H1 (cell line): ENCODE measurements at regions not wholly inside any gene's neighbourhood (a gene's known extent, or its start where the extent isn't known, plus 50 kb on each side); places are given as distances from the start of the nearest gene placed in this dataset.

Source experiments
- CTCF ChIA-PET: fragments of 300-600 bp; sonication (Branson Sonifier 250); formaldehyde crosslinking; loops from one replicate; lab custom pipeline; 2021; ENCODE audit not compliant: partially characterized antibody; lab: Charles Lee
- POLR2A ChIA-PET: fragments of 300-600 bp; sonication (Branson Sonifier 250); formaldehyde crosslinking; loops from one replicate; lab custom pipeline; 2021; ENCODE audit warnings: inconsistent platforms; ENCODE audit not compliant: partially characterized antibody; lab: Charles Lee
- DNase-seq, 2 experiments: peaks; one replicate each; pipeline versions ENCODE4 v3.0.0 to v3.0.0-alpha.2; 2010 to 2022; ENCODE audit warnings: low spot score in 2 of 2, low read depth in 1 of 2, mixed read lengths in 1 of 2
- FAIRE-seq: peaks from 2 replicates; lab custom pipeline; 2011; peaks lifted over from hg19 to GRCh38; lab: Jason Lieb, UNC
- H2AFZ ChIP-seq: 2 replicates; pipeline ENCODE4 v1.8.1; 2012; ENCODE audit warnings: low read length, inconsistent platforms
- H2AK5ac ChIP-seq: 2 replicates; pipeline ENCODE4 v1.6.1; 2013; ENCODE audit warnings: low read depth, low read length
- H2BK120ac ChIP-seq: replicated peaks from 2 replicates; pipeline ENCODE3; 2013; ENCODE audit warnings: low read depth, low read length, inconsistent platforms
- H2BK12ac ChIP-seq: 2 replicates; pipeline ENCODE4 v1.6.1; 2013; ENCODE audit warnings: low read depth, low read length
- H2BK15ac ChIP-seq: 2 replicates; pipeline ENCODE4 v1.6.1; 2013; ENCODE audit warnings: low read length
- H2BK20ac ChIP-seq: 2 replicates; pipeline ENCODE4 v1.6.1; 2013; ENCODE audit warnings: low read length
- H2BK5ac ChIP-seq: 2 replicates; pipeline ENCODE4 v1.6.1; 2013; ENCODE audit warnings: low read depth, low read length
- H3K14ac ChIP-seq: 2 replicates; pipeline ENCODE4 v1.6.1; 2013; ENCODE audit warnings: inconsistent platforms; ENCODE audit not compliant: insufficient read length
- H3K18ac ChIP-seq: 2 replicates; pipeline ENCODE4 v1.6.1; 2013; ENCODE audit warnings: low read length; ENCODE audit errors: extremely low read depth
- H3K23ac ChIP-seq: 2 replicates; pipeline ENCODE4 v1.6.1; 2013; ENCODE audit warnings: inconsistent platforms; ENCODE audit not compliant: insufficient read length
- H3K23me2 ChIP-seq: 2 replicates; pipeline ENCODE4 v1.6.1; 2013; ENCODE audit warnings: low read depth, low read length
- H3K27ac ChIP-seq: 2 replicates; pipeline ENCODE4 v1.6.1; 2011; ENCODE audit warnings: low read depth, low read length, inconsistent platforms
- H3K27me3 ChIP-seq, 4 experiments: replicated peaks in 1 of 4; 1 replicate in 1 of 4; 2 replicates in 3 of 4; pipeline versions ENCODE4 v1.6.1 to v1.8.1; 2011 to 2013; ENCODE audit warnings: low read length in 3 of 4, mild to moderate bottlenecking in 3 of 4, inconsistent platforms in 2 of 4, mixed read lengths in 2 of 4, moderate library complexity in 1 of 4; ENCODE audit not compliant: control insufficient read depth in 3 of 4, insufficient read depth in 3 of 4; ENCODE audit errors: extremely low read depth in 1 of 4
- H3K36me3 ChIP-seq, 4 experiments: 2 replicates each; pipeline versions ENCODE4 v1.6.1 to v1.8.1; 2011 to 2013; ENCODE audit warnings: mild to moderate bottlenecking in 4 of 4, low read length in 3 of 4, moderate library complexity in 2 of 4, control low read depth in 1 of 4, inconsistent platforms in 1 of 4; ENCODE audit not compliant: insufficient read depth in 4 of 4, control insufficient read depth in 2 of 4
- H3K4ac ChIP-seq: replicated peaks from 2 replicates; pipeline ENCODE3; 2013; ENCODE audit warnings: low read length, low read depth, mixed read lengths, inconsistent platforms; ENCODE audit not compliant: insufficient read length
- H3K4me1 ChIP-seq, 4 experiments: replicated peaks in 1 of 4; 1 replicate in 1 of 4; 2 replicates in 3 of 4; pipeline versions ENCODE4 v1.6.1 to v1.8.1; 2011 to 2013; ENCODE audit warnings: low read length in 3 of 4, inconsistent platforms in 2 of 4, mixed read lengths in 1 of 4; ENCODE audit not compliant: insufficient read depth in 4 of 4, control insufficient read depth in 3 of 4
- H3K4me2 ChIP-seq, 2 experiments: 2 replicates each; pipeline versions ENCODE4 v1.6.1 to v1.8.1; 2011 to 2013; ENCODE audit warnings: low read depth in 2 of 2, low read length in 2 of 2, control low read depth in 1 of 2, inconsistent platforms in 1 of 2, mild to moderate bottlenecking in 1 of 2; ENCODE audit not compliant: insufficient read depth in 1 of 2
- H3K4me3 ChIP-seq, 4 experiments: fragments of 200-600, 300-600 bp in 1 of 4; sonication (generic), shearing (Covaris generic), sonication (Bioruptor Twin) in 1 of 4; 2 replicates each; pipeline versions ENCODE4 v1.5.1 to v1.8.1; 2011 to 2016; ENCODE audit warnings: low read length in 4 of 4, low read depth in 3 of 4, control low read depth in 2 of 4, inconsistent platforms in 2 of 4, mild to moderate bottlenecking in 2 of 4, mixed read lengths in 1 of 4, moderate library complexity in 1 of 4; ENCODE audit not compliant: insufficient read depth in 2 of 4; ENCODE audit errors: extremely low read depth in 1 of 4
- H3K56ac ChIP-seq: replicated peaks from 2 replicates; pipeline ENCODE3; 2013; ENCODE audit warnings: low read depth, mild to moderate bottlenecking, mixed read lengths, low read length, inconsistent platforms; ENCODE audit not compliant: insufficient read length
- H3K79me1 ChIP-seq: 2 replicates; pipeline ENCODE4 v1.6.1; 2013; ENCODE audit warnings: low read depth, low read length, control low read depth
- H3K79me2 ChIP-seq, 2 experiments: 2 replicates each; pipeline versions ENCODE4 v1.6.1 to v1.8.1; 2012 to 2013; ENCODE audit warnings: low read length in 2 of 2, mild to moderate bottlenecking in 2 of 2, inconsistent platforms in 1 of 2; ENCODE audit not compliant: insufficient read depth in 2 of 2, control insufficient read depth in 1 of 2
- H3K9ac ChIP-seq, 4 experiments: replicated peaks in 1 of 4; 1 replicate in 1 of 4; 2 replicates in 3 of 4; pipeline versions ENCODE4 v1.6.1 to v1.8.1; 2011 to 2013; ENCODE audit warnings: low read depth in 3 of 4, low read length in 3 of 4, control low read depth in 2 of 4, mild to moderate bottlenecking in 2 of 4, moderate library complexity in 2 of 4, inconsistent platforms in 1 of 4; ENCODE audit errors: extremely low read depth in 1 of 4
- H3K9me3 ChIP-seq, 2 experiments: 2 replicates each; pipeline versions ENCODE4 v1.6.1 to v1.8.1; 2012 to 2013; ENCODE audit warnings: mild to moderate bottlenecking in 2 of 2, moderate library complexity in 2 of 2, control low read depth in 1 of 2, inconsistent platforms in 1 of 2, low read depth in 1 of 2, low read length in 1 of 2, mixed read lengths in 1 of 2; ENCODE audit not compliant: insufficient read depth in 2 of 2
- H4K20me1 ChIP-seq, 2 experiments: replicated peaks in 1 of 2; 2 replicates each; pipeline versions ENCODE3 to v1.8.1; 2011 to 2013; ENCODE audit warnings: inconsistent platforms in 2 of 2, low read length in 2 of 2, mild to moderate bottlenecking in 1 of 2; ENCODE audit not compliant: insufficient read depth in 2 of 2, control insufficient read depth in 1 of 2
- H4K5ac ChIP-seq: 2 replicates; pipeline ENCODE4 v1.6.1; 2013; ENCODE audit warnings: low read length, low read depth, mixed read lengths, inconsistent platforms; ENCODE audit not compliant: insufficient read length
- H4K8ac ChIP-seq: 2 replicates; pipeline ENCODE4 v1.8.0; 2013; ENCODE audit warnings: mild to moderate bottlenecking, moderate library complexity, low read length, inconsistent platforms; ENCODE audit not compliant: insufficient read depth; ENCODE audit errors: extremely low read depth
- H4K91ac ChIP-seq: replicated peaks from 2 replicates; pipeline ENCODE3; 2013; ENCODE audit warnings: low read length, mixed read lengths, inconsistent platforms; ENCODE audit not compliant: insufficient read length
- ATF3 ChIP-seq: IDR thresholded peaks from 2 replicates; pipeline ENCODE4 v1.6.1; 2011; ENCODE audit warnings: low read depth, mild to moderate bottlenecking, low read length; ENCODE audit not compliant: insufficient read depth
- BACH1 ChIP-seq: IDR thresholded peaks from 2 replicates; pipeline ENCODE4 v1.6.1; 2012; ENCODE audit warnings: low read length, improper control_type of control experiment
- CEBPB ChIP-seq: IDR thresholded peaks from 2 replicates; pipeline ENCODE4 v1.6.1; 2012; ENCODE audit warnings: low read depth, low read length
- GTF2F1 ChIP-seq: IDR thresholded peaks from 2 replicates; pipeline ENCODE4 v1.6.1; 2012; ENCODE audit warnings: low read depth, low read length, improper control_type of control experiment, borderline replicate concordance
- JUN ChIP-seq: IDR thresholded peaks from 2 replicates; pipeline ENCODE4 v1.6.1; 2011; ENCODE audit warnings: low read depth, mild to moderate bottlenecking, improper control_type of control experiment, low read length
- KDM1A ChIP-seq: fragments of 200-600, 300-600 bp; sonication (generic); IDR thresholded peaks from 2 replicates; pipeline ENCODE4 v1.7.1; 2016; ENCODE audit warnings: mild to moderate bottlenecking, low read length, borderline replicate concordance
- POLR2AphosphoS5 ChIP-seq: IDR thresholded peaks from 2 replicates; pipeline ENCODE4 v1.6.1; 2011; ENCODE audit warnings: low read depth, low read length
- SAP30 ChIP-seq: fragments of 300-600 bp; sonication (generic); IDR thresholded peaks from 2 replicates; pipeline ENCODE4 v1.7.1; 2012; ENCODE audit warnings: low read length, moderate library complexity, mild to moderate bottlenecking, inconsistent platforms; ENCODE audit not compliant: insufficient read depth, insufficient replicate concordance
- SIRT6 ChIP-seq: IDR thresholded peaks from one replicate; pipeline ENCODE4 v1.7.1; 2012; ENCODE audit warnings: low read length, inconsistent platforms
- SP2 ChIP-seq: IDR thresholded peaks from 2 replicates; pipeline ENCODE4 v1.6.1; 2012; ENCODE audit warnings: mild to moderate bottlenecking, low read length, inconsistent platforms
- TBP ChIP-seq: IDR thresholded peaks from 2 replicates; pipeline ENCODE4 v1.6.1; 2011; ENCODE audit warnings: low read depth, low read length, improper control_type of control experiment
- WGBS, 2 experiments: shearing (Covaris generic) in 1 of 2; methylation state at CpG; one replicate each; pipeline versions ENCODE4 v1.1.6 to v1.1.7; 2013 to 2015; ENCODE audit warnings: low lambda C conversion rate in 2 of 2, mixed read lengths in 2 of 2, inconsistent platforms in 1 of 2, low coverage in 1 of 2, missing lambda C conversion rate in 1 of 2; ENCODE audit not compliant: insufficient replicate concordance in 2 of 2, insufficient coverage in 1 of 2, insufficient read length in 1 of 2; ENCODE audit errors: extremely low coverage in 1 of 2, missing lambda C conversion rate in 1 of 2; 5-methylcytosine and 5-hydroxymethylcytosine counted together
- TF ChIP-seq, protein P1 (sequence below), 3 experiments: IDR thresholded peaks; 1 replicate in 2 of 3; 2 replicates in 1 of 3; pipeline versions ENCODE4 v1.5.1 to v1.6.1; 2011; ENCODE audit warnings: low read length in 3 of 3, mild to moderate bottlenecking in 3 of 3, inconsistent platforms in 2 of 3, low read depth in 1 of 3, moderate library complexity in 1 of 3; ENCODE audit not compliant: insufficient read depth in 1 of 3; ENCODE audit errors: control extremely low read depth in 1 of 3

DNA sequence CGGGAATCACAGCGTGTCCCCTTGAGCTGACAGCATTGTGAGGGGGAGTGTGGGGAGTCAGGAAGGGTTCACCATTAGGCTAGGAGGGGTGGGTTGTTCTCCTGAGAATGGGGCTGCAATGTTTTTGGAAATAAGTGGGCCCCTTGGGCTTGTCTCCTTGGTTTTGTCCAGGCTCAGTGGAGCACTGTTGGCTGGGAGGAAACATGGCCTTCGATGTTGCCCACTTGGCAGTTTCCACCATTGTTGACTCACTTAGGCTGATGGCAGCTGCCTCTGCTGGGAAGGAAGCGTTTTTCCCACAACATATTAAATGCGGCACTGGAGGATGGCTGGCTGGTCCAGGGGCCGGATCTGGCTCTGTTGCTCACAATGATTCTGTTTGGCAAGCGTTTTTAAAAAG, 512.1 kb downstream of the QKI start:
- no peak for FAIRE-seq
- H3K14ac ChIP-seq, result no peak overlapping the region
- POLR2A ChIA-PET, result no interaction called here
- H3K18ac ChIP-seq, result no peak overlapping the region
- H2BK12ac ChIP-seq, result no peak overlapping the region
- H3K79me2 ChIP-seq, result no peaks in the 10 kb centered on the region
- no peak overlapping the region for H4K5ac ChIP-seq
- H3K4me1 ChIP-seq, result peaks cover 0 to 8% (median 0%) of the 10 kb centered on the region in 4 experiments; a peak in 1 of 7 replicates
- no peak overlapping the region for H2BK20ac ChIP-seq
- H4K8ac ChIP-seq, result no peak overlapping the region; the same call in 1 of the 2 replicates
- no peak overlapping the region for H3K4me3 ChIP-seq
- no peak overlapping the region for H2BK15ac ChIP-seq
- H2BK120ac ChIP-seq, result no peak overlapping the region
- no peak overlapping the region for H3K56ac ChIP-seq
- H2AK5ac ChIP-seq, result no peak overlapping the region
- no peaks in the 10 kb centered on the region for H3K23me2 ChIP-seq
- no peak overlapping the region for H2AFZ ChIP-seq
- H3K9ac ChIP-seq, result no peak overlapping the region
- H3K9me3 ChIP-seq, result no peaks in the 10 kb centered on the region
- CTCF ChIA-PET, result interaction anchor here (0.9 kb wide), 1 partner anchor 33 kb away, joined by 3 read pairs; no protein-coding TSS in a partner anchor
- H2BK5ac ChIP-seq, result no peak overlapping the region
- H3K79me1 ChIP-seq, result no peaks in the 10 kb centered on the region
- H4K91ac ChIP-seq, result peak overlapping the region; percentile 41
- 96% methylated on average over 7 of the region's 7 CpGs; no CpG with 5 or more reads in 1 of the 2 experiments for WGBS, 2 experiments
- no peaks in the 10 kb centered on the region for H3K27me3 ChIP-seq
- H3K36me3 ChIP-seq, result no peaks in the 10 kb centered on the region; a peak in 1 of 8 replicates
- H3K4me2 ChIP-seq, result no peak overlapping the region
- H4K20me1 ChIP-seq, result no peaks in the 10 kb centered on the region
- H3K27ac ChIP-seq, result no peak overlapping the region
- no peak for DNase-seq
- H3K4ac ChIP-seq, result no peak overlapping the region
- H3K23ac ChIP-seq, result no peak overlapping the region
- TF ChIP-seq KDM1A, result no peak
- TF ChIP-seq JUN, result no peak
- TF ChIP-seq CEBPB, result no peak
- TF ChIP-seq SAP30, result no peak
- no peak for TF ChIP-seq SP2
- no peak for TF ChIP-seq TBP
- TF ChIP-seq, protein P1, sequence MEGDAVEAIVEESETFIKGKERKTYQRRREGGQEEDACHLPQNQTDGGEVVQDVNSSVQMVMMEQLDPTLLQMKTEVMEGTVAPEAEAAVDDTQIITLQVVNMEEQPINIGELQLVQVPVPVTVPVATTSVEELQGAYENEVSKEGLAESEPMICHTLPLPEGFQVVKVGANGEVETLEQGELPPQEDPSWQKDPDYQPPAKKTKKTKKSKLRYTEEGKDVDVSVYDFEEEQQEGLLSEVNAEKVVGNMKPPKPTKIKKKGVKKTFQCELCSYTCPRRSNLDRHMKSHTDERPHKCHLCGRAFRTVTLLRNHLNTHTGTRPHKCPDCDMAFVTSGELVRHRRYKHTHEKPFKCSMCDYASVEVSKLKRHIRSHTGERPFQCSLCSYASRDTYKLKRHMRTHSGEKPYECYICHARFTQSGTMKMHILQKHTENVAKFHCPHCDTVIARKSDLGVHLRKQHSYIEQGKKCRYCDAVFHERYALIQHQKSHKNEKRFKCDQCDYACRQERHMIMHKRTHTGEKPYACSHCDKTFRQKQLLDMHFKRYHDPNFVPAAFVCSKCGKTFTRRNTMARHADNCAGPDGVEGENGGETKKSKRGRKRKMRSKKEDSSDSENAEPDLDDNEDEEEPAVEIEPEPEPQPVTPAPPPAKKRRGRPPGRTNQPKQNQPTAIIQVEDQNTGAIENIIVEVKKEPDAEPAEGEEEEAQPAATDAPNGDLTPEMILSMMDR (IDR thresholded peaks at IDR 0.05; ENCODE audit: control extremely low read depth in 1 of 3, insufficient read depth in 1 of 3, low read depth in 1 of 3, low read length in 3 of 3), result no peak
- TF ChIP-seq BACH1, result no peak
- TF ChIP-seq SIRT6, result no peak
- no peak for TF ChIP-seq POLR2AphosphoS5
- TF ChIP-seq ATF3, result no peak
- no peak for TF ChIP-seq GTF2F1
